NCI-H2227 (cell line): ENCODE measurements at regions not wholly inside any gene's neighbourhood (a gene's known extent, or its start where the extent isn't known, plus 50 kb on each side); places are given as distances from the start of the nearest gene placed in this dataset.

ENCODE experiments used
- DNase-seq: peaks from one replicate; lab custom pipeline; 2025; ENCODE audit not compliant: unreplicated experiment; lab: John Stamatoyannopoulos, UW

DNA sequence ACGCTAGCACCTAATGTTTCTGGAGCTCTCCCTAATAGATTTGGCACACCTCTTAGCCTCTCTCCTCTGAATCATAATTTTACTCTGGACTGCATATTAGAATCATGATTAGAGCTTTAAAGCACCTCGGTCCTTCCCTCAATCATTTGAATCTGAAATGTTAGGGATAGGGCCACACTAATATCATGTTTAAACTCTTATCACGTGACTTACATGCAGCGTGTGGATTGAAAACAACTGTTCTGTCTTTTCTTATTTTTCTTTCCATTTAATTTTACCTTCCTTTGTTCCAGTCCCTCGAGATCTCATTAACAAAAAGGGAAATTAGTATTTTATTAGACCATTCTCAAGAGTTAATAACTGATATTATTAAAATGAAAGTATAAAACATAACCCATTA is 762.5 kb upstream of the FLRT2 start:
- DNase-seq, result no peak

DNA sequence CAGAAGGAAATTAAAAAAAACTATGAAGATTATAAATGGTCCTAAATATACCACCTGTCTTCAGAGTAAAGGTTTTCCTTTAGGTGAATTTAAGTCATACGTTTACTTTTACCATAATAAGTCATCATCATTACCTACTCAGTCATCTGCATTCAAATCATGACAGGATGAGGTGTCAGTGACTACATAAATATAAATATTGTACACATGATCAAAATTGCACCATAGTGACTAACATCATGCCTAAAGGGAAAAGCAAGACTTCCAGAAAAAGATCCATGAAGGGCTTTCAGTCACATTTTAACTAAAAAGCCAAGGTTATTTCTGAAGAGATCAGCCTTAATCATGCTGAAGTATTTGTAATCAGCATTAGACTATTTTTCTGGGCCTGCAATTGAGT is 759.9 kb upstream of the FLRT2 start:
- no peak for DNase-seq

DNA sequence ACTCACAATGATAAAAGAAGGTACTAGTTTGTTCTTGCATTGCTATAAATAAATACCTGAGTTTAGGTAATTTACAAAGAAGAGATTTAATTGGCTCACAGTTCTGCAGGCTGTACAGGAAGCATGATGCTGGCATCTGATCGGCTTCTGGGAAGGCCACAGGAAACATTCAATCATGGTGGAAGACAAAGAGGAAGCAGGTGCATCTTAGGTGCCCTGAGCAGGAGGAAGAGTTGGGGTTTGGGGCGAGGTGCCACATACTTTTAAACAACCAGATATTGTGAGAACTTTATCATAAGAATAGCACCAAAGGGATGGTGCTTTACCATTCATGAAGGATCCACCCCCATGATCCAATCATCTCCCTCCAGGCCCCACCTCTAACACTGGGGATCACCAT is 752.6 kb upstream of the FLRT2 start:
- no peak for DNase-seq

DNA sequence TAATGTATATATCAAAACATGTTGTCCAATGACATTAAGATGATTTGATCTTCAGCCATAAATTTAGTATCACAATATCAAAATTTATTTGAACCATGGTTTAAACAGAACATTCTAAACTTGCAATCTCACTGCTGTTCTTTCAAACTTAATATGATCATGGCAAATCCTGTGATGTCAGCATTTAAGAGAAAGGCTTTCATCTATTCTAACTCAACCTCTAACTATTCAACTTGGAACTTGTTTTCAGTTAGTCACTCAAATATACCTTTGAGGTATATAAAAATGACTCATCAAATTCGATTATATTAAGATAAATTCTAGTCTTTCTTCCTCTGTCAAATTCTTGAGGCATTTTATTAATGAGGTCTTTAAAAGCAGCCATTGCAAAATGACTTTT is 747.0 kb upstream of the FLRT2 start:
- no peak for DNase-seq

DNA sequence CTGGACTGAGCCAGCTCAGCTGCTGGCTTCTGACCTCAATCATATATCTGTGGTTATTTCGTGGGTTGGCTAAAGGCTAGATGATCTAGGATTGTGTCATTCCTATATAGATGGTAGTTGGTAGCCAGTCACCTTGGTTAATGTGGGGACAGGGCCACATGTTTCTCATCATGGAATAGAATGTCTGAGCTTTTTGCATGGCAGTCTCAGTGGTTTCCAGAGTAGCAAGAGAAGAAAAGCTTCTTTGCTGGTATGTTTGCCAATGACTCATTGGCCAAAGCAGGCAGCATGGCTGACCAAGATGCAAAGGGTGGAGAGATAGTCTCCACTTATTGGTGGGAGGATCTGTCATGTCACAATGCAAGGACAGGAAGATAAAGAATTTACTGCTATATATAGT is 746.4 kb upstream of the FLRT2 start:
- no peak for DNase-seq

DNA sequence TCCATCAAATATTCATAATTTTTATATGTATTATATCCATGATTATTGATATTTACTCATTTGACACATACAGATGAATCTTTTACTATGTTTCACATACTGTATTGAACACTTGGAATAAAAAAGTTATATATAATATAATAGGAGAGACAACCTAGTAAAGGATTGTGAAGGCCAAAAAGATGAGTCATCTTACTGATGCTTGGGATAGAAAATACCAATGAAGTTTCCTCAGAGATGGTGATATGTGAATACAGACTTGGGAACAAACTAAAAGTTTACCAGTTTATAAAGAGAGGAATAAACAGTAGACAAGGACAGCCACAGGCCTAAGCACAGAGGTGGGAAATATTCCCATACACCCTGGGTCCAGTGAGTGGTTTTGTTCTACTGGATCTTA is 743.9 kb upstream of the FLRT2 start:
- DNase-seq, result no peak

DNA sequence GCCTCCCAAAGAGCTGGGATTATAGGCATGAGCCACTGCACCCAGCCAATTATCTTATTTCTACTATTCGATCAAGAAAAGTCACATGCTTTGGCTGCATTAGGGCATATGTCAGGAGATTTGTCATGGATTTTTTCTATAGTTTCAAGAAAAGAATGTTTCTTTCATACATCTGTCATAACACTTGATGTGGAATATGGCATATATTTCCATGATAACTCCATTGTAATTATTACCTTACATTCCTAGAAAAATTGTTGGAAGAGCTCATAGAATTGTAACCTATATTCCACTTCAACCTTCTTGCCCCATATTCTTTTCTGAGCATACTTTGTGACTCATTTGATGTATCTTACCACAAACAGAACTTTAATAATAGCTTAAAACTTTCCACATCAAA is 740.9 kb upstream of the FLRT2 start:
- DNase-seq, result no peak

DNA sequence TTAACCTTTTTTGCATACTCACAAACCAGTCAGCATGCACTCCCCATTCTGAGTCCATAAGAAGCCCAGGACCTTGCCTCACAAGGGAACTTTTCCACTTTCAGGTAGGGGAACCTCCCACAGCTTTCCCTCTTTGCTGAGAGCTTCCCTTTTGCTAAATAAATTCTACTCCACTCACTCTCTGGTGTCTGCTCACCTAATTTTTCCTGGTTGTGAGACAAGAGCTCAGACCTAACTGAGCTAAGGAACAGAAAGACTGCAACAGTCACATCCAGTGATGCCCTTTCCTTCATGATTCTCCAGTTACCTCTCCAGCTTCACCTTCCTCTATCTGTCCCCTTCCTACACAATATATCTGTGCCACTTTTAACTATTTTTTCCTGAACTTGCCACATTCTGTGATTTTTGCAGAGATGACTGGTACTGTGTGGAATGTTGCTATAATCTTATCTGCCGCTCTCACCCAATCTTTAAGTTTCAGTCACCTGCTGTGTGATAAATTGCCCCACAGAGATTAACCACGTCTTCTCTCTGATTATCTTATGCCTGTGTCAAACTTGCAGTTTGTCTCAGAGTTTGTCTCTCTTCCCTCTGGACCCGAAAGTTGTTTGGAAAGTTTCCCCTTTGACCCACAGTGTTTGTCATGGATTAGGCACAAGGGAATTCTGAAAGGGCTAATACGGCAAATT is 737.1 kb upstream of the FLRT2 start:
- DNase-seq, result no peak

DNA sequence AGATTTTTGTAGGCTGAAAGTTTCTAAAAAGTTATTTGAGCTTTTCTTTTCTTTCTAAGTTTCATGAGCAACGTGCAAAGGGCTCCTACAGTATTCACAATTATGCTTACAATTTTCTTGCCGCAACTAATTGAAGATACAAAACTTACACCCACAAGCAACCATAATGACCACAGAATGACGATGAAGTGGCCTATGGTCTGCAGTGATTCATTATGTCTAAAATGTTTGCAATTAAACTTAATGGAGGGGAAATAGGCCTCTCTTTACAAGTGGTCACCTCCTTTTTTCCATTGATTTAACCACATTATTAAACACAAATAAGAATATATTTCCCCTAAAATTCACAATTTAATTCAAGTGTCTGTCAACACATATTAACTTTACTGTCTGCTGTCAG is 732.6 kb upstream of the FLRT2 start:
- no peak for DNase-seq

DNA sequence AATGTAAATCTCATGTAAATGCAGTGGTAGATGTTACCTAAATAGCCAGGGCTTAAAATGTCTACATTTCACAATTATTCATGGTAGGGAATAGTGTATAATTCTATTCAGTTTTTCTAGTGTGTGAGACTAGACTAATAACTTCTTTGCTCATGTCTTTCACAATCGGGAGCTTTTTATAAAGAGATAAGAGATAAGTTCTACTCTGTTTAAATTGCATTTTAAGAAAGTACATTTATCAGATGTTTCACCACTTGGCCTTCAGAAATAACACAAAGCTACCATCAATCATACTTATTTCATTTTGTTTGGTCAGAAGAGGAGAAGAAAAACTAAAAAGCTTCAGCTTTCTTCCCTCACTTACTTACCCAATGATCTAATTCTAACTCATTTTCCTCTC is 725.5 kb upstream of the FLRT2 start:
- no peak for DNase-seq

DNA sequence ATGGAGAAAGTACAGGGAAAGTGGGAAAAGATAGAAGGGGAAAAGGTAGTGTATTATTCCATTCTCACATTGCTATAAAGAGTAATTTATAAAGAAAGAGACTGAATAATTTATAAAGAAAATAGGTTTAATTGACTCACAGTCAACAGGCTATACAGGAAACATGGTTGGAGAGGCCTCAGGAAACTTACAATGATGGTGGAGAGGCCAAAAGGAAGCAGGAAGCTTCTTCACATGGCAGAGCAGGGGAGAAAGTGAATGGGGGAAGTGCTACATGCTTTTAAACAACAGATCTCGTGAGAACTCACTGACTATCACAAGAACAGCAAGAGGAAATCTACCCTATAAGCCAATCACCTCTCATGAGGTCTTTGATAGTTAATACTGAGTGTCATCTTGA is 725.0 kb upstream of the FLRT2 start:
- no peak for DNase-seq

DNA sequence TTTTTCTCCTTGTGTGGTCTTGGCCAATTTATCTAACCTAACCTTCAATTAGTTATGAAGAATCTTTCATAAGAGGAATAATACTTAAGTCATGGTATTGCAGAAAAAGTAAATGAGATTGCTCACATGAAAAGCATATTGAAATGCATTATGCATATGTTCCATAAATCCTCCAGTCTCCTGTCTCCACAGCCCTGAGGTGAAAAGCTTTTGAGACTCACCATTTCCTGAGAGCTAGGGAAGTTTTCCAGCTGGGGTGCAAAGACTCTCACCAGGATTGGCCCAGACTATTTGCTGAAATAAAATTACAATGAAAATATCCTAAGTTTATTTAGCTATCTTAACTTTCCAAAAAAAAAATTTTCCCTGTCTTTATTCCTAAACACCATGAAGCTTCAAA is 723.8 kb upstream of the FLRT2 start:
- DNase-seq, result no peak

DNA sequence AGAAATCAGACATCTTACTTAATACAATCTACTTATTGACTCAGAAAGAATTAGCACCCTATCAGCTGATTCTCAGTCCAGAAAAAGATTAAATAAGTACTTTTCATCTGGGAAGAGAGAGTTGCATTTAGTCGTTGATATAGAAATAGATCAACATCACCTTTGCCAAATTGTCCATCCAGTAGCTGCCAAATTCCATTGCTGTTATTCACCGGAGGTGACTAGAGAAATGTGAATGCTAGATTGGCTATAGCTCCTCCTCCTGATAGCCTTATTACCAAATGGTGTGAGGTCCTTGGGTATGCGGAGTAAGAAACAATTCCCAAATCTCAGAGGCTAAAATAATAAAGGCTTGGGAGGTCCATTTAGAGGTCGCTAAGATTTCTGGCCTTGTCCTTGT is 723.3 kb upstream of the FLRT2 start:
- DNase-seq, result no peak

DNA sequence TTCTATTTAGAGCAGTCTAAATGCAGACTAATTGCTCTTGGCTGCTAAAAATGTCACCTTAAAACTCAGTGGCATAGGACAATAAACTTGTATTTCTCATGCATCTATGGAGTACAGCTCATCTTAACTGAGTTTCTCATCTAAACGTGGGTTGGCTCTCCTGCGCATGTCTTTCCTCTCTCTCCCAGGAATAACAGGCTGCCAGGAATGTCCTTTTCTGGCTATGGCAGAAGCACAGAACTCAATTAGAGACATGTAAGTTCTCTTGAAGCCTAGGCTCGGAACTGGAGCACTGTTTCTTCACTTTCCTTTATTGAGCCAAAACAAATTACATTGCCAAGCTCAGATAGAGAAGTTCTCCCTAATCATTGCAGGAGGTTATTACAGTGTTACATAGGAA is 722.3 kb upstream of the FLRT2 start:
- DNase-seq, result no peak

DNA sequence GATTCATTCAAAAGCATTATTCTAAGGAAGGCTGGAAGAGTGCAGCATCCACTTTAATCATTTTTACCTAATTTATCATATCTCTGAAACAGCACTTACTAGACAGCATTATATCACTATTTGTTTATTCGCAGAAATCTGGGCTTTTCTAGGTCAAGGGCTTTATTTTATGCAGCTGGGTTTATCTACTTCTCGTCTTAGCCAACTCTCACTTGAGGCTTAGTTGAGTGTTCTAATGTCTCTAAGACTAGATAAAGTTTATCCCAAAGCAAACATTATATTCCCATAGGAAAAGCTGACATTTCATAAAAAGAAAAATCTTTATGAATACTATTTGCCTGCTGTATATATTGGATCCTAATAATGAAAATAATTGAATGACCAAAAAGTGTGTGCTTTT is 720.8 kb upstream of the FLRT2 start:
- no peak for DNase-seq

DNA sequence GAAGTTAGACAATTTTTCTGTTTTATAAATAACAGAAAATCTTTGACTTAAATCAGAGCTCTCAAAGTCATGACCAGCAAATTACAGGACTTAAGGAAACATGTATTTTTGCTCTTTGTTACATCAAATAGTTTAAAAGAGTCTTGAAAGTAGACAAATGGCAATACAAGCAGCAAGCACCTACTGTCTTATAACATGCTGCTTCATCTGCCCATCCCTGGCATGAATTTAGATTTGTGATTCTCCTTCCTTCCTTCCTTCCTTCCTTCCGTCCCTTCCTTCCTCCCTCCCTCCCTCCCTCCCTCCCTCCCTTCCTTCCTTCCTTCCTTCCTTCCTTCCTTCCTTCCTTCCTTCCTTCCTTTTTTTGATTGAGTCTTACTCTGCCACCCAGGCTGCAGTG is 715.6 kb upstream of the FLRT2 start:
- DNase-seq, result no peak

DNA sequence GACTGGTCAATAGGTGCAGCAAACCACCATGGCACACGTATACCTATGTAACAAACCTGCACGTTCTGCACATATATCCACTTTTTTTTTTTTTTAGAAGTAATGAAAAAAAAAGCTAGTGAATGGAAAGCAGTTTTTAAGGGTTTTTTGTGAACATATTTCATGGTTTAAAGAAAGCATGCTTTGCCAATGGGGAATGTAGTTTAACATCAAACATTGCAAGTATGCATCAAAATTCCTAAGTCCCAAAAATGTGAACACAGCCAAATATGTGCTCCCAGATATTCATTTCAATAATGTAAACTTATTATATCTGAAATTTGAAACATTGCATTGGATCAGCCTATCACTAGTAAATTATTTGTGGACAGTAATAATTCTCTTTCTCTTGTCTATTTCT is 710.4 kb upstream of the FLRT2 start:
- no peak for DNase-seq

DNA sequence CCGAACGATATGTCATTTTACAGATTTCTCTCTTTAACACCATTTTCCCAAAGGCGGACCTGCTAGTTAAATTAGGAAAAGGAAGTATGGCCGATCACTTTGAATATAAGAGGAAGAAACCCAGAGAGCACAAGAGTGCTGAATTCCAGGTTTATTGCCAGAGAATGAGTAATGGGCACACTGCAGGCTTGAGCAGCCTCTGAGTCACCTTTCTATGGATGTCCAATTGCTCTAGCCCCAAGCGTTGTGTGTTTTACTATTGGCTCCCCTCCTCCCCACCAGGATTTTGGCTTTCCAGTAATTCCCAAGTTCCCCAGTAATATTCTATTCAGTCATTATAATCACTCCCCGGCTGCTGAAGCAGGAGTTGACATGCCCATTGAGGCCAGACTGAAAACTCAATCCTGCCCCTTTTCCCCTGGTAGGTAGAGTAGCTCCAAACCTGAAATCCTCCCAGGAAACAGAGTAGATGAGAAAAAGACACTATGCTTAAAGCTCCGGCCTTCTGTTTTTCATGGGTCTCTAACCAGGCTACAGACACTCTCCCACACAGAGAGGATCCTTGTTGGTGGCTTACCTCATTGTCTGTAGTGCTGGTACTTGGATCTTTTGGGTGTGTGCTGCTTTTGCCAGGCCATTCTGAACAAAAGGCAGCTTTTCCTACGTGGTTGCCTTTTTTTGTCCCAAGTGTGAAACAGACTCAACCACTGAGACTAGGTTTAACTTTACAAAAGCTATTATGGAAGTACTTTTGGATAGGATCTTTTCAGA is 704.3 kb upstream of the FLRT2 start:
- no peak for DNase-seq

DNA sequence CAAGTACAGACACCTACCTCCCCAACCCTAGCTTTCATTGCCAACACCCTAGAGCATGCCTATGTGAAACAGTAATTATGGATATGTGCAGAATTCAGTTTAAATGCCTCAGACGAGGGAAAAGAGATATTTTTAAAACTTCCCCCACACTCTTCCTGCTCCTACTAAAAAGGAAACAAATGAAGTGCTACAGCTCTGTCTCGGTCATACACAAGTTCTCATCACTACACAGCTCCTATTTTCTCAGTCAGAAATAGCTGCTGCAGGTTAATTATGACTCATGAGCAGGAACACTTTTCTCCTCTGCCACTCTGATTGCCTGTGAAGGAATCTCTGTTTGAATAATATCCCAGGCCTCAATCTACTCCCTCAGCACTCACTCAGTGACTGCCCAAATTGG is 703.6 kb upstream of the FLRT2 start:
- no peak for DNase-seq

DNA sequence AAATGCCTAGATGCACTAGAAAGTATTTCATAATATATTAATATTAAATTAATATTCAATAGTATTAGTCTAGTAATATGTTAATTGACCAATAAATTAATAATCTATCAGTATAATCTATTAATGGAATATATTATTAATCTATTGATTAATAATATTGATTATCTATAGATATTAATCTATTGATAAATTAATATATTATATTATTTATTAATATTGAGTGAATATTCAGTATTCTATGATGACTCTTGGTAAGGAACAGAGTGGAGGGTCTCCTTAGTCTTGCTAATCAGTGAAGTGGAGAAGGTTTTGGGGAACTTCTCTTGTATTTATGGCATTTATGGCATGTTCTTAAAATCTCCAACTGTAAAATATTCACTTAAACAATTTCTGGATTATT is 679.3 kb upstream of the FLRT2 start:
- no peak for DNase-seq

DNA sequence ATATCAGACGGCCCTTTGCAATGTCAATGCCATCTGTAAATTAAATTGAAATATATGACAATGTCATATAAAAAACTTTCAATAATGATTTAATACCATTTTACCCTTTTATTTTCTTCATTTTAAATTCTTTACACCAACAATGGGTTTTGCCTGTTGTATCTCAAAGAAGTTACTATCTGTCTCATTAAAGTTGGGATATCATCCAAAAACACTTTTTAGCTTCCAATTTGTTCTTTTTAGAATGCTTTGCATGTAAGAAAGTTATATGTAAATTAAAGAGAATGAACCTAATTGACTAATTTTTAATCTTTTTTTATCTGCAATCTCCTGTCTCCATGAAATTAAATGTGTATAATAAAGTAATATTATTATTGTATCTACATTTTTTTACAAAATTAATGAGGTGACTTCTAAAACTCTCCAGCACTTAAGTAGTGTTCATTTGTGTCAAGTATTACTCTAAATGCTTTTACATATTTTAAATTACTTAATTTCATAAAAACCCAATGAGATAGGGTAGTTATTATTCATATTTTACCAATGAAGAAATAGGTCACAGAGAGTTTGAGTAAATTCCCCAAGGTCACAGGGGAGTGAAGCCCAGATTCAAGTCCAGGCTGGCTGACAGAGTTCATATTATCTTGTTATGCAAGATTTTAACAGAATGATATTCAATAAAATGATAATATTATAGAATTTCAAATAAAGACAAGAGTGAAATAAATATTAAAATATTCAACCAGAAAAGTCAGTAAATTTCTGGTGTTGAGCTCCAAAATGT is 673.0 kb upstream of the FLRT2 start:
- DNase-seq, result no peak

DNA sequence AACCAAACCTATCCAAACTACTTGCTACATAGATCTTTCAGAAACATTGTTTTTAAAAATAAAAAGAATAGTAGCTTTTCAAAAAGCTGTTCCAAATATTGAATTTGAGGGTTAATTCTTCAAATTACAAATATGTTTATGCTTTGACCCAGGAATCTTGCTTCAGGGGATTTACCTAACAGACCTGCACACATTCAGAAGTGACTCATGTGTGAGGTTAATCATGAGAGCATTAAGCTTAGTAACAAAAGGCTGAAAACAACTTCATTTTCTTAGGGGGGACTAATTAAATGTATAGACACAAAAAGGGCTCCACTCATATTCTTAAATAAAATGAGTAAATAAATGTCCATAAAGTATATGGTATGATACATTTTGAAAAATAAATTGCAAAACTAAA is 672.4 kb upstream of the FLRT2 start:
- no peak for DNase-seq
